ENCODE measurements at regions not wholly inside any gene's neighbourhood (a gene's known extent, or its start where the extent isn't known, plus 50 kb on each side); places are given as distances from the start of the nearest gene placed in this dataset.

DNA sequence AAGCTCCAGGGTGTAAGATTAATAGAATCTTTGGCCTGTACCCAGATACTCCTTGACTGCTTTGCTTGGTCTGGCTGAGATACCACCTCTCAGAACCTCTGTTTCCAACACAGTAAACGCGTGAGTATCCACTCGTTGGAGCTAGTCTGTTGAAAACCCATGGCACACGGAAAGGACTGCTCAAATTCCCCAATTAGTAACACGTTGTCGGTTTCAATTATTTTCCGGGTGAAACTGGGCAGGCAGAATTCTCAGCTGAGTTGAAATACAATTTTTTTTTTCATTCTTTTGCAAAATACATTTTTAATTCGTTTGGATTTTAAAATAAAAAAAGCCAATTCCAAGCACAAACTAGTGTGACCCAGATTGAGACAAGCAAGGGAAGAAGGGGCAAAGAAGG is 120.5 kb downstream of the MAF start:
- peaks cover 6% of the 10 kb centered on the region; the same call in 1 of the 2 replicates for H3K4me1 ChIP-seq
- H3K27me3 ChIP-seq, result no peaks in the 10 kb centered on the region
- no peak overlapping the region for H3K4me3 ChIP-seq

DNA sequence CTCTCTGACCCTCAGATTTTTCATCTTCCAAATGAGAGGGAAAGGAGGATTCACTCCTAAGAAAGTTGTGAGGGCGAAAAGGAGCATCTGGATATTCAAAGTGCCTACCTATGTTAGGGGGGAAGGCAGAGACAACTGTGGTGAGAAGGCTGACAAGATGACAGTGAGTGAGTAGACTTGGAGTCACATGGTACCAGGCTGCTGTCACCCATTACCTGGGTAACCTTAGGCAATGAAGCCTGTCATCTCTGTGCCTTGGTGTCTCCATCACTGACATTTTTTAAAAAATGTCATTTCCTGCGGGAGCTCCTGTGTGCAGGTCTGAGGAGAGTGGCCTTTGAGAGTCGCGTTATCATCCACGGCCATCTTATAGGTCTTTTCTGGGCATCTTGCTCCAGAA is 124.0 kb downstream of the MAF start:
- no peak for TF ChIP-seq Cebpa-rat (IDR thresholded peaks at IDR 0.05)

More for the DNA sequence above, 120.5 kb downstream of the MAF start:
- Histone ChIP-seq H3K9ac (no peak overlapping the region), H3K9me3 (no peaks in the 10 kb centered on the region), H3K4me2 (no peak overlapping the region), H4K20me1 (no peaks in the 10 kb centered on the region), H3K36me3 (no peaks in the 10 kb centered on the region), H3K27ac (no peak overlapping the region)
- no peak for TF ChIP-seq Cebpa-rat (IDR thresholded peaks at IDR 0.05)

DNA sequence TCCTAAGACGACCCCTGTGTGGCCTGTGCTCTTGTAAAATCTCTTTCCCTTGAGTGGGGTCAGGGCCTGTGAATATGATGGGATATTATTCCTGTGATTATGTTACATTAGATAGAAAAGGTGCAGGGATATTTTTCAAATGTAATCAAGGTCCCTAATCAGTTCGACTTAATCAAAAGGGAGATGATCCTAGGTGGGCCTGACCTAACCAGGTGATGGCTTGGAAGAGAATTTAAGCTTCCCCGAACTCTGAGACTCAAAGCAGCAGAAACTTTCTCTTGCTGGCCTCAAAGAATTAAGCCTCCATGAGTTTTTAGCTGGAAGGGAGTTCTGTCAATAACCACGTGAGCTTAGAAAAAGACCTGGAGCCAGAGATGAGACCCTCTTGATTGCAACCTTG is 124.7 kb downstream of the MAF start:
- no peaks in the 10 kb centered on the region for H3K9me3 ChIP-seq
- H3K4me1 ChIP-seq, result no peaks in the 10 kb centered on the region
- no peaks in the 10 kb centered on the region for H4K20me1 ChIP-seq
- H3K4me2 ChIP-seq, result no peak overlapping the region
- no peak for TF ChIP-seq Cebpa-rat (IDR thresholded peaks at IDR 0.05)
- H3K9ac ChIP-seq, result no peak overlapping the region
- H3K27ac ChIP-seq, result no peak overlapping the region
- no peaks in the 10 kb centered on the region for H3K36me3 ChIP-seq
- no peak overlapping the region for H3K4me3 ChIP-seq
- H3K27me3 ChIP-seq, result no peaks in the 10 kb centered on the region

More for the DNA sequence above, 124.0 kb downstream of the MAF start:
- Histone ChIP-seq H3K9me3 (no peaks in the 10 kb centered on the region), H3K4me3 (no peak overlapping the region), H4K20me1 (no peaks in the 10 kb centered on the region), H3K9ac (no peak overlapping the region), H3K27ac (no peak overlapping the region), H3K4me2 (no peak overlapping the region), H3K36me3 (no peaks in the 10 kb centered on the region), H3K4me1 (no peaks in the 10 kb centered on the region), H3K27me3 (no peaks in the 10 kb centered on the region)

GRCh38 chr16:79473456-79473855 is 127.1 kb downstream of the MAF start:
- Histone ChIP-seq H3K4me3 (no peak overlapping the region), H3K27me3 (no peaks in the 10 kb centered on the region), H3K4me1 (no peaks in the 10 kb centered on the region), H3K9me3 (no peaks in the 10 kb centered on the region), H3K4me2 (no peak overlapping the region), H3K27ac (no peak overlapping the region), H3K9ac (no peak overlapping the region), H4K20me1 (no peaks in the 10 kb centered on the region), H3K36me3 (no peaks in the 10 kb centered on the region)
- no peak for TF ChIP-seq Cebpa-rat (IDR thresholded peaks at IDR 0.05)

DNA sequence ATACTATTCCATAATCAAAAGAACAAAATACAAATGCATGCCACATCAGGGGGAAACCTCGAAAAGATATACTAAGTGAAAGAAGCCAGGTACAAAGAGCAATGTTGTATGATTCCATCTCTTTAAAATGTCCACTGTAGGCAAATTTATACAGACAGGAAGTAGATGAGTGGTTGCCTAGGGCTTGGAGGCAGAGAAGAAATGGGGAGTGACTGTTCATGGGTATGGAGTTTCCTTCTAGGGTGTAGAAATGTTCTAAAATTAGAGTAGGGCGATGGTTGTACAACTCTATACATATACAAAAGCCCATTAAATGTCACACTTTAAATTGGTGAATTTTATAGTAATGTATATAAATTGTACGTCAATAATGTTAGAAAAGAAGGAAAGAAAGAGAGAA is 128.1 kb downstream of the MAF start:
- no peak for TF ChIP-seq Cebpa-rat (IDR thresholded peaks at IDR 0.05)
- Histone ChIP-seq H3K4me3 (no peak overlapping the region), H3K4me2 (no peak overlapping the region), H3K9ac (no peak overlapping the region), H4K20me1 (no peaks in the 10 kb centered on the region), H3K27me3 (no peaks in the 10 kb centered on the region), H3K27ac (no peak overlapping the region), H3K4me1 (no peaks in the 10 kb centered on the region), H3K9me3 (no peaks in the 10 kb centered on the region), H3K36me3 (no peaks in the 10 kb centered on the region)

DNA sequence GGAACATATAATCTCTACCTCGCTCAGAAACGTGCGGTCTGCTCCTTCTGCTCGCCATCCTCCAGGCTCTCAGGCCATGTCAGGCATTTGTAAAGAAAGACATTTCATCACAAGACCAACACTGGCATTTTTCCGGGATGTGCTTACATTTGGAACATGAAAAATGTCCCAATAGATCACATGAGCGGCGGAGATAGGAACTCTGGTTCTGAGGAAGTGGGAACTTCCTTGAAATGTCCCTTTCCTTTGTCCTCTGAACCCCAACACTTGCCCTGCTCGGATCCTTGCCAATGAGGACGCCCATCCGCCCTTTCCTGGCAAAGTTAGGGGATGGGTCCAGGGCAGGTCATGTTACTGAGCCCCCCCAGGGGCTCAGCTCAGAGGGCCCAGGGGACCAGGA is 130.5 kb downstream of the MAF start:
- Histone ChIP-seq H4K20me1 (no peaks in the 10 kb centered on the region), H3K4me1 (no peaks in the 10 kb centered on the region), H3K27ac (no peak overlapping the region), H3K4me2 (no peak overlapping the region), H3K4me3 (no peak overlapping the region), H3K27me3 (no peaks in the 10 kb centered on the region), H3K9me3 (no peaks in the 10 kb centered on the region), H3K36me3 (no peaks in the 10 kb centered on the region), H3K9ac (no peak overlapping the region)
- TF ChIP-seq Cebpa-rat (IDR thresholded peaks at IDR 0.05), result no peak

DNA sequence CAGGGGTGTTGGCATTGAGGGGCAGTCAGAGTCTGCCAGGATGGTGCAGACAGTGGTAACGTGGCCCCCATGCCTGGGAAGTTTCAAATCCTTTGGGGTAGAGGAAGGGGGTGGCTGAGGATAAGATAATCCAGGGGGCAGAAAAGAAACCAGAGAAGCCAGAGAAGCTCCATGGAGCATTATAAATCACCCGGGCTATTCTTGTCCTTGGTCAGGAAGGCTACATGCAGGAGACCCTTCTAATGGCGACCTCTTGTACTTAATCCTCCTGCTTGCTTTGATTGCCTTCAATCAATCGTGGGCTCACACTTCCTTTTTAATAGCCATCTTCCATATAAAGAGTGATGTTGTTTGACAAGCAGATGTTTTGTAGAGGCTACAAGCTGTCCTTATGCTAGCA is 131.9 kb downstream of the MAF start:
- Histone ChIP-seq H3K4me2 (no peak overlapping the region), H3K9me3 (no peaks in the 10 kb centered on the region), H3K9ac (no peak overlapping the region), H3K27ac (no peak overlapping the region), H3K27me3 (no peaks in the 10 kb centered on the region), H4K20me1 (no peaks in the 10 kb centered on the region), H3K4me1 (no peaks in the 10 kb centered on the region), H3K4me3 (no peak overlapping the region), H3K36me3 (no peaks in the 10 kb centered on the region)
- TF ChIP-seq Cebpa-rat (IDR thresholded peaks at IDR 0.05), result no peak

- Histone ChIP-seq H4K20me1 (no peaks in the 10 kb centered on the region), H3K4me1 (no peaks in the 10 kb centered on the region), H3K27ac (no peak overlapping the region), H3K4me2 (no peak overlapping the region), H3K36me3 (no peaks in the 10 kb centered on the region), H3K4me3 (no peak overlapping the region), H3K9ac (no peak overlapping the region), H3K27me3 (no peaks in the 10 kb centered on the region), H3K9me3 (no peaks in the 10 kb centered on the region)
- TF ChIP-seq Cebpa-rat (IDR thresholded peaks at IDR 0.05), result no peak
These were observed 132.4 kb downstream of the MAF start for GRCh38 chr16:79468121-79468552.

- no peak overlapping the region for H3K4me3 ChIP-seq
- no peak overlapping the region for H3K9ac ChIP-seq
- H3K4me1 ChIP-seq, result no peaks in the 10 kb centered on the region
- no peaks in the 10 kb centered on the region for H3K27me3 ChIP-seq
- H3K36me3 ChIP-seq, result no peaks in the 10 kb centered on the region
- no peak overlapping the region for H3K4me2 ChIP-seq
- H4K20me1 ChIP-seq, result no peaks in the 10 kb centered on the region
- no peak overlapping the region for H3K27ac ChIP-seq
- TF ChIP-seq Cebpa-rat (IDR thresholded peaks at IDR 0.05), result no peak
- no peaks in the 10 kb centered on the region for H3K9me3 ChIP-seq
These were observed 134.4 kb downstream of the MAF start for GRCh38 chr16:79466111-79466510.

DNA sequence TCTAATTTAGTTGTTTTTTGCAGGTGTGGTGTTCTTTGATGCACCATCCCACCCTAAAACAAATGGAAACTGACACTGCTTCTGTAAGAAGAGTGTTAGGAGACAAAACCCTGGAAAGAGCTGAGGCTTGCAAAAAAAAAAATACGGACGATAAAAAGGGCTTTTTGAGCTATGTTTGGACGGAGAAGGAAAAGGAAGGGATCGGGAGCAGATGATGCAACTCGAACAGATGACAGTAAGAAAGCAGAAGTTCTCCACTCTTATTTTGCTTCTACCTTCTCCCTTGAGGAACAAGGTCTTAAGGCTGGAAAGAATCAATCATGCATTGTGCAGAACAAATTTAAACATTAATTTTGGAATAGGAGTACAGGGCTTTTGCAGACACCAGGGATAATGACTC is 136.7 kb downstream of the MAF start:
- Histone ChIP-seq H3K4me3 (no peak overlapping the region), H3K9ac (no peak overlapping the region), H4K20me1 (no peaks in the 10 kb centered on the region), H3K4me2 (no peak overlapping the region), H3K27me3 (no peaks in the 10 kb centered on the region), H3K27ac (no peak overlapping the region), H3K36me3 (no peaks in the 10 kb centered on the region), H3K9me3 (no peaks in the 10 kb centered on the region), H3K4me1 (no peaks in the 10 kb centered on the region)
- TF ChIP-seq Cebpa-rat (IDR thresholded peaks at IDR 0.05), result no peak

GRCh38 chr16:79456036-79456435 is 144.5 kb downstream of the MAF start:
- no peak for TF ChIP-seq Cebpa-rat (IDR thresholded peaks at IDR 0.05)
- Histone ChIP-seq H3K36me3 (no peaks in the 10 kb centered on the region), H3K27me3 (no peaks in the 10 kb centered on the region), H4K20me1 (no peaks in the 10 kb centered on the region), H3K9ac (no peak overlapping the region), H3K9me3 (no peaks in the 10 kb centered on the region), H3K27ac (no peak overlapping the region), H3K4me1 (peaks cover 11% of the 10 kb centered on the region), H3K4me2 (no peak overlapping the region), H3K4me3 (no peak overlapping the region)

Data from BLaER1 (cell line).